OCI-LY1 (cell line): ENCODE measurements at regions not wholly inside any gene's neighbourhood (a gene's known extent, or its start where the extent isn't known, plus 50 kb on each side); places are given as distances from the start of the nearest gene placed in this dataset.

Experiments used
- CTCF ChIP-seq: fragments of 200-600 bp; sonication (generic), shearing (Covaris generic); IDR thresholded peaks from 2 replicates; pipeline ENCODE4 v1.5.1; 2017; ENCODE audit warnings: mild to moderate bottlenecking, antibody characterized with exemption, low read length, moderate library complexity, mixed read lengths
- EZH2 ChIP-seq: fragments of 200-600 bp; sonication (generic), shearing (Covaris generic); IDR thresholded peaks from 2 replicates; pipeline ENCODE4 v1.8.0; 2017; ENCODE audit warnings: borderline replicate concordance, mixed run types, mild to moderate bottlenecking, antibody characterized with exemption, low read length, moderate library complexity, mixed read lengths

GRCh38 chr18:24539866-24540617 is 79.6 kb downstream of the HRH4 start:
- TF ChIP-seq CTCF (no peak), EZH2 (no peak)
